HG02642 (cell line): ENCODE measurements at regions not wholly inside any gene's neighbourhood (a gene's known extent, or its start where the extent isn't known, plus 50 kb on each side); places are given as distances from the start of the nearest gene placed in this dataset.
"Not testable (repeated sequence)": the region's sequence is repeated elsewhere in the genome, so short reads cannot be mapped to it uniquely, and the experiment has no call there.

Experiments
- ATAC-seq: cut with Tn5 transposase; IDR thresholded peaks from one replicate; pipeline ENCODE4 v1.9.1; 2021; ENCODE audit warnings: mild to moderate bottlenecking; ENCODE audit not compliant: unreplicated experiment, poor library complexity

- ATAC-seq, result no peak
Measured at GRCh38 chr4:123200051-123200940, 196.3 kb upstream of the SPRY1 start.

GRCh38 chr4:123204737-123205136 lies 191.9 kb upstream of the SPRY1 start:
- no peak for ATAC-seq

- no peak for ATAC-seq
Measured at GRCh38 chr4:123206016-123206415, 190.6 kb upstream of the SPRY1 start.

- no peak for ATAC-seq
Measured at GRCh38 chr4:123209436-123209835, 187.2 kb upstream of the SPRY1 start.

GRCh38 chr4:123215536-123215935 lies 181.1 kb upstream of the SPRY1 start:
- no peak for ATAC-seq

- no peak for ATAC-seq
Measured at GRCh38 chr4:123216543-123216942, 180.1 kb upstream of the SPRY1 start.

- no peak for ATAC-seq
Measured at GRCh38 chr4:123216946-123217345, 179.6 kb upstream of the SPRY1 start.

GRCh38 chr4:123217664-123218063 lies 178.9 kb upstream of the SPRY1 start:
- no peak for ATAC-seq

- no peak for ATAC-seq
Measured at GRCh38 chr4:123218981-123219380, 177.6 kb upstream of the SPRY1 start.

- ATAC-seq, result no peak
Measured at GRCh38 chr4:123229286-123229685, 167.3 kb upstream of the SPRY1 start.

GRCh38 chr4:123230061-123230460 lies 166.5 kb upstream of the SPRY1 start:
- no peak for ATAC-seq

GRCh38 chr4:123232439-123232838 lies 164.2 kb upstream of the SPRY1 start:
- no peak for ATAC-seq

GRCh38 chr4:123233136-123233768 lies 163.3 kb upstream of the SPRY1 start:
- no peak for ATAC-seq

- no peak for ATAC-seq
Measured at GRCh38 chr4:123234955-123235354, 161.6 kb upstream of the SPRY1 start.

GRCh38 chr4:123235431-123235830 lies 161.2 kb upstream of the SPRY1 start:
- ATAC-seq, result no peak

GRCh38 chr4:123236606-123237005 lies 160.0 kb upstream of the SPRY1 start:
- no peak for ATAC-seq

- not testable (repeated sequence) for ATAC-seq
Measured at GRCh38 chr4:123240286-123240685, 156.3 kb upstream of the SPRY1 start.

GRCh38 chr4:123243220-123243619 lies 153.4 kb upstream of the SPRY1 start:
- not testable (repeated sequence) for ATAC-seq

- no peak for ATAC-seq
Measured at GRCh38 chr4:123244137-123244536, 152.5 kb upstream of the SPRY1 start.

- ATAC-seq, result no peak
Measured at GRCh38 chr4:123246085-123246484, 150.5 kb upstream of the SPRY1 start.

- no peak for ATAC-seq
Measured at GRCh38 chr4:123248085-123248659, 148.4 kb upstream of the SPRY1 start.
